Parathyroid adenoma (tissue), 2 donors: ENCODE measurements at regions not wholly inside any gene's neighbourhood (a gene's known extent, or its start where the extent isn't known, plus 50 kb on each side); places are given as distances from the start of the nearest gene placed in this dataset.

ENCODE experiments used
- H2AFZ ChIP-seq: fragments of 300-600 bp; sonication (generic); one replicate; pipeline ENCODE4 v1.7.0; 2017; ENCODE audit warnings: antibody characterized with exemption, mild to moderate bottlenecking
- H3K27ac ChIP-seq: fragments of 300-600 bp; sonication (generic); one replicate; pipeline ENCODE4 v1.7.0; 2017
- H3K27me3 ChIP-seq: fragments of 300-600 bp; sonication (generic); one replicate; pipeline ENCODE4 v1.7.0; 2017; ENCODE audit warnings: low read length; ENCODE audit not compliant: control insufficient read depth, insufficient read depth
- H3K36me3 ChIP-seq: fragments of 300-600 bp; sonication (generic); one replicate; pipeline ENCODE4 v1.7.0; 2017; ENCODE audit warnings: low read length; ENCODE audit not compliant: control insufficient read depth, insufficient read depth
- H3K4me1 ChIP-seq: fragments of 300-600 bp; sonication (generic); one replicate; pipeline ENCODE4 v1.7.0; 2017; ENCODE audit warnings: control low read depth
- H3K4me2 ChIP-seq: fragments of 300-600 bp; sonication (generic); one replicate; pipeline ENCODE4 v1.7.0; 2017; ENCODE audit warnings: low read length
- H3K4me3 ChIP-seq: fragments of 300-600 bp; sonication (generic); one replicate; pipeline ENCODE4 v1.7.0; 2017; ENCODE audit warnings: low read depth, low read length
- H3K79me2 ChIP-seq: fragments of 300-600 bp; sonication (generic); one replicate; pipeline ENCODE4 v1.7.0; 2017; ENCODE audit warnings: control low read depth
- H3K9ac ChIP-seq: fragments of 300-600 bp; sonication (generic); one replicate; pipeline ENCODE4 v1.7.0; 2017; ENCODE audit warnings: mild to moderate bottlenecking
- H3K9me3 ChIP-seq: fragments of 300-600 bp; sonication (generic); one replicate; pipeline ENCODE4 v1.7.0; 2017; ENCODE audit warnings: low read length; ENCODE audit not compliant: control insufficient read depth
- CTCF ChIP-seq: fragments of 300-600 bp; sonication (generic); IDR thresholded peaks from one replicate; pipeline ENCODE4 v1.7.0; 2017; ENCODE audit warnings: antibody characterized with exemption, mild to moderate bottlenecking
- donor health status: primary hyperparathyroidism.

- no peaks in the 10 kb centered on the region for H3K36me3 ChIP-seq
- TF ChIP-seq CTCF, result no peak
- H3K27me3 ChIP-seq, result no peaks in the 10 kb centered on the region
- no peak overlapping the region for H3K4me3 ChIP-seq
- no peak overlapping the region for H3K27ac ChIP-seq
- no peaks in the 10 kb centered on the region for H3K9me3 ChIP-seq
- H3K4me2 ChIP-seq, result no peak overlapping the region
- no peak overlapping the region for H2AFZ ChIP-seq
- H3K9ac ChIP-seq, result no peak overlapping the region
- H3K79me2 ChIP-seq, result no peaks in the 10 kb centered on the region
- no peaks in the 10 kb centered on the region for H3K4me1 ChIP-seq
Measured at GRCh38 chr3:127473244-127474024, 117.1 kb downstream of the TPRA1 start.

- no peaks in the 10 kb centered on the region for H3K36me3 ChIP-seq
- TF ChIP-seq CTCF, result no peak
- H3K4me2 ChIP-seq, result no peak overlapping the region
- no peaks in the 10 kb centered on the region for H3K27me3 ChIP-seq
- H2AFZ ChIP-seq, result no peak overlapping the region
- no peaks in the 10 kb centered on the region for H3K4me1 ChIP-seq
- no peak overlapping the region for H3K4me3 ChIP-seq
- H3K27ac ChIP-seq, result no peak overlapping the region
- no peak overlapping the region for H3K9ac ChIP-seq
- H3K79me2 ChIP-seq, result no peaks in the 10 kb centered on the region
- no peaks in the 10 kb centered on the region for H3K9me3 ChIP-seq
Measured at GRCh38 chr3:127472506-127472905, 118.0 kb downstream of the TPRA1 start.

- TF ChIP-seq CTCF, result no peak
- Histone ChIP-seq H3K4me1 (no peaks in the 10 kb centered on the region), H3K9ac (no peak overlapping the region), H3K36me3 (no peaks in the 10 kb centered on the region), H3K4me3 (no peak overlapping the region), H3K27me3 (no peaks in the 10 kb centered on the region), H3K4me2 (no peak overlapping the region), H3K79me2 (no peaks in the 10 kb centered on the region), H3K9me3 (no peaks in the 10 kb centered on the region), H3K27ac (no peak overlapping the region), H2AFZ (no peak overlapping the region)
Measured at GRCh38 chr3:127471142-127471541, 119.4 kb downstream of the TPRA1 start.

- no peaks in the 10 kb centered on the region for H3K4me1 ChIP-seq
- no peak overlapping the region for H2AFZ ChIP-seq
- TF ChIP-seq CTCF, result no peak
- no peak overlapping the region for H3K4me3 ChIP-seq
- no peak overlapping the region for H3K27ac ChIP-seq
- H3K4me2 ChIP-seq, result no peak overlapping the region
- H3K36me3 ChIP-seq, result no peaks in the 10 kb centered on the region
- no peaks in the 10 kb centered on the region for H3K79me2 ChIP-seq
- no peak overlapping the region for H3K9ac ChIP-seq
- H3K27me3 ChIP-seq, result no peaks in the 10 kb centered on the region
- H3K9me3 ChIP-seq, result no peaks in the 10 kb centered on the region
Measured at GRCh38 chr3:127469760-127470159, 120.8 kb downstream of the TPRA1 start.

GRCh38 chr3:127467391-127467790 lies 123.1 kb downstream of the TPRA1 start:
- H2AFZ ChIP-seq, result no peak overlapping the region
- no peaks in the 10 kb centered on the region for H3K27me3 ChIP-seq
- H3K9ac ChIP-seq, result no peak overlapping the region
- H3K27ac ChIP-seq, result no peak overlapping the region
- TF ChIP-seq CTCF, result no peak
- no peak overlapping the region for H3K4me2 ChIP-seq
- H3K4me3 ChIP-seq, result no peak overlapping the region
- no peaks in the 10 kb centered on the region for H3K36me3 ChIP-seq
- H3K9me3 ChIP-seq, result no peaks in the 10 kb centered on the region
- H3K79me2 ChIP-seq, result no peaks in the 10 kb centered on the region
- H3K4me1 ChIP-seq, result no peaks in the 10 kb centered on the region
